GM21526 (cell line): ENCODE measurements at regions not wholly inside any gene's neighbourhood (a gene's known extent, or its start where the extent isn't known, plus 50 kb on each side); places are given as distances from the start of the nearest gene placed in this dataset.
"Not testable (repeated sequence)": the region's sequence is repeated elsewhere in the genome, so short reads cannot be mapped to it uniquely, and the experiment has no call there.

Experiments
- ATAC-seq: cut with Tn5 transposase; IDR thresholded peaks from one replicate; pipeline ENCODE4 v1.9.1; 2021; ENCODE audit warnings: moderate library complexity; ENCODE audit not compliant: unreplicated experiment, low FRiP score

DNA sequence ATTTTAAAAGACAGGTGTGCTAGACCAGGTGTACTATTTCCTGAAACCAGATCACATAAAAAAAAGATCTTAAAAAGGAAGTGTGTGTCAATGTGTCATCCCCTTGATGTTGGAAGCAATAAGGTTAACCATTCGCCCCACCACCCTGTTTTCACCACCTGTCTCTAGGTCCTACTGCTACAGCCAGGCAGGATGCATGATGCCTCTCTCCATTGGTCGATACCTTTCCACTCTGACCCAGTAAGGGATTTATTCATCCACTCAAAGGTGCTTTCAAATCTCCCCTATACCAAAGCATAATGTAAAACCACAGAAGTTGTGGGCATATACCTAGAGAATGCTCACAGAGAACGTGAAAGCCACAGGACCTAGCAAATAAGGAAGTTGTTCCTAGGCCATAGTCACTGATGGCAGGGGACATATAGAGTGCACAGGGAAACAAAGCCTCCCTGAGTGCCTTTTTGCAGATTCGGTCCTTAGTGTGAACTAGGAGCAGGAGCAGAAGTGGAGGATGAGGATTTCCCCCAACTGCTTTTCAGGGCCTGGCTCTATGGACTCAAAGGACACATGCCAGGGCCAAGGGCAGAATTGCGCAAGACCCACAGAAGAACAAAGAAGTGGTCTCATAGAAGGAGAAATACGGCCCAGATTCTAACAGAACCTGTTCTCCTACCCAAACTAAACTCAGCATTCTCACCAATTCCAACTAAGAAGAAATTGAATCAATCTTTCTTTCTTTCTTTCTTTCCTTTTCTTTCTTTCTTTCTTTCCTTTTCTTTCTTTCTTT is 631.5 kb upstream of the NRP1 start:
- no peak for ATAC-seq

DNA sequence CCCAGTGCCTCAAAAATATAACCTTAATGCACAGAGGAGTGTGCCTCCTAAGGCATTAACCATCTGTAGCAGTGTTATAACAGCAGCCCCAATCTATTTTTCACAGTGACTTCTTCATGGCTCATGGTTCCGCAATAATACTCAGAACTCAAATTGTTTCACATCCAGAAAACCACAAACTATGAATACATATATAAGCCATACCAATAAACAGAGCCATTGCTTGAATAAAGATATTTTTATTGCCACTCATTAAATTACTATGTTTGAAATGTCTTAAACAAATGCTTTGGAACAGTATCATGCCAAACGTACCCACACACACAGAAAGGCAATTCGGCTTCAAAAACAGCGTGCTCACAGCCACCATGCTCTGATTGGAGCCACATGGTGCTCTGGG is 629.3 kb upstream of the NRP1 start:
- no peak for ATAC-seq

DNA sequence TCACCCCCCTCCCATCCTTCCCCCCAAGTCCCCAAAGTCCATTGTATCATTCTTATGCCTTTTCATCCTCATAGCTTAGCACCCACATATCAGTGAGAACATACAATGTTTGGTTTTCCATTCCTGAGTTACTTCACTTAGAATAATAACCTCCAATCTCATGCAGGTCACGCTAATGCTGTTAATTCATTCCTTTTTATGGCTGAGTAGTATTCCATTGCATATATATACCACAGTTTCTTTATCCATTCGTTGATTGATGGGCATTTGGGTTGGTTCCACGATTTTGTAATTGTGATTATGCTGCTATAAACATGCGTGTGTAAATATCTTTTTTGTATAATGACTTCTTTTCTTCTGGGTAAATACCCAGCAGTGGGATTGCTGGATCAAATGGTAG is 621.9 kb upstream of the NRP1 start:
- not testable (repeated sequence) for ATAC-seq

DNA sequence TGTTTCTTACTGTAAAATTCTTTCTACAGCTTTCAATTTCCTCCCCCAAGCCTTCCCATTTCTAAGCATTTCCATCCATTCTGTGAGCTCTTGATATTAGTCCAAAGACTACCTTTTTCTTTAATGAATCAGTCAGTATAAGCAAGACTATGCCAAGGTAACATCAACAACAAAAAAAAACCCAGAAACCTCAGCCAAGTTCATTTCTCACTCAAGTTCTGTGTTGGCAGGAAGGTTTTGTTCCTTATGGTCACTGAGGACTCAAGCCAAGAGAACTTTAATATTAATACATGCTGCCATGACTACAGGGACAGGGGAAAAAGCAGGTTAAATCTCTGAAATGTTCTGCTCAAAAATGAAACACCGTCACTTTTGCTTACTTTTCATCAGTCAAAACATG is 621.2 kb upstream of the NRP1 start:
- ATAC-seq: no peak

GRCh38 chr10:33952692-33953360 is 618.4 kb upstream of the NRP1 start:
- no peak for ATAC-seq

DNA sequence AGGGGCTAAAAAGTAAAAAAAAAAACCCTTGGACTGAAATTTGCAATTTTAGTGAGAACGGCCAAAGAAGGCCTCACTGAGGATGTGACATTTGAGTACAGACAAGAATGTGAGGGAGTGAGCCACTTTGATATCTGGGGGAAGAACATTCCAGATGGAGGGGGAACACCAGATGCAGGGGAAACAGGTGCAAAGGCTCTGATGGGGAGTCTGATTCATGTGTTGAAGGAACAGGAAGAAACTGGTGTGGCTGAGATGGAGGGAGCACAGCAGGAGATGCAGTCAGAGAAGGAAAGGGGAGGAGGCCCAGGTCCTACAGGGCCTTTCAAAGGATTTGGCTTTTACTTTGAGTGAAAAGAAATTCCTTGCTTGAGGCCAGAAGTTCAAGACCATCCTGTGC is 615.7 kb upstream of the NRP1 start:
- ATAC-seq: no peak

GRCh38 chr10:33947544-33947943 is 613.1 kb upstream of the NRP1 start:
- no peak for ATAC-seq

- no peak for ATAC-seq
Measured at GRCh38 chr10:33945051-33945450, 610.6 kb upstream of the NRP1 start.

- ATAC-seq: no peak
Measured at GRCh38 chr10:33942508-33942907, 608.0 kb upstream of the NRP1 start.

DNA sequence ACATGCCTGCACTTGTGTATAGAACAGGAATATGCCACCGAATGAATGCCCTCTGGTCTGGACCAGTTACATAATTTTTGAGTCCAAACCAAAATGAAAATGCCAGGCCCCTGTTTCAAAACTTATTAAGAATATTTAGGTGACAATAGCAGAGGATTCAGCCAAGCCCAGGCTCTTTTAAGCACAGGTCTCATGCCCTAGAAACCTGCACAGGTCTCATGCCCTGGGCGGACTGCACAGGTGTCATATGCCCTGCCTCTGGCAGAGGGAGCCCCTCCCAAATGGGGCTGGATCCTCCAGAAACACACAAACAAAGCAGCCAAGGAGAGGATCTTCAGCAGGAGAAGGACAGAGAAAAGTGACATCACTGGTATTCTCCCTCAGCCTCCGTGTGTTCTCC is 605.4 kb upstream of the NRP1 start:
- ATAC-seq: no peak

GRCh38 chr10:33939410-33939809 is 604.9 kb upstream of the NRP1 start:
- ATAC-seq: no peak

DNA sequence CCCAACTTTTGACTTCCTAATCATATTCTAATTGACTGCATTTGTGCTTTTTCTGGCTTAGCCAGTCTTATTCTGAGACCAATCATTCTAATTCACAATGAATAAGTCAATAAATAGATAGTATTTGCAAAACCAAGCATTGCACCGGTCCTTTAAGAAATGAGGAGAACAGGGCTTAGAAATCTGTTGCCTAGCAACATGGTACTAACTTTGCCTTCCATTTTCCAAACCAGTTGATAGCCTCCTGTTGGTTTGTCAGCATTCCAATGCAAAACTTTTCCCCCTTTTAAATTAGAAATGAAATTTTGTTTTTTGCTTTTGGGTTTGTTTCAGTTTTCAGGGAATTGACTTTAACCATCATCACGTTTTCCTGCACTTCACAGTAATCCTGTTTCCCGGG is 603.5 kb upstream of the NRP1 start:
- no peak for ATAC-seq

- no peak for ATAC-seq
Measured at GRCh38 chr10:33937036-33937730, 602.7 kb upstream of the NRP1 start.

DNA sequence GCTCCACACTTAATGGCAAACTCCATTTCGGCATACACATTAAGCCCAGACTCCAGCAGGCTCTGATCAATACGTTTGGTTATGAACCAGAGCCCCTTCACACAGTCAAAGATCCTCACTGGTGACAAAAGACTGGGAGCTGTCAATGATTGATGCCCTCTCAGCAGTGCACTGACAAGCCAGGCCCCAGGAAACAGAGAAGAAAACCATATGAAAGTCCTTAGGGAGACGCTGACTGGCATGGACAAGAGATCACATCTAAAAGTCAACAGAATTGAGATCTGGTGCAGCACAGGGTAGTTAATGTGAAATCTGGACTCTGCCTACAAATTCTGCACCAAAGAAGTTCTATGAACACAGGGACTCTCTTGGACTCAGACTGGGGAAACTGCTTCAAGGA is 600.9 kb upstream of the NRP1 start:
- ATAC-seq: no peak

DNA sequence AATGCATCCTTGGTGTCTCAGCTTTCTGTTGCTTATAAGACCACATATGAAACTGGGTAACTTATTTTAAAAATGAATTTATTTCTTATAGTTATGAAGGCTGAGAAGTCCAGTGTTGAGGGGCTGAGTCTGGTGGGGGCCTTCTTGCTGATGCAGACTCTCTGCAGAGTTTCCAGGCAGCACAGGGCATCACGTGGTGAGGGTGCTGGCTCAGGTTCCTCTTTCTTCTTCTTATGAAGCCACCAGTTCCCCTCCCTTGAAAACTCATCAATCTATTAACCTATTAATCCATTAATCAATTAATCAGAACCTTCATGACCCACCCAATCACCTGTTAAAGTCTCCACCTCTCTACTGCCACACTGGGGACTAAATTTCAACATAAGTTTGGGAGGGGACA is 595.6 kb upstream of the NRP1 start:
- no peak for ATAC-seq

DNA sequence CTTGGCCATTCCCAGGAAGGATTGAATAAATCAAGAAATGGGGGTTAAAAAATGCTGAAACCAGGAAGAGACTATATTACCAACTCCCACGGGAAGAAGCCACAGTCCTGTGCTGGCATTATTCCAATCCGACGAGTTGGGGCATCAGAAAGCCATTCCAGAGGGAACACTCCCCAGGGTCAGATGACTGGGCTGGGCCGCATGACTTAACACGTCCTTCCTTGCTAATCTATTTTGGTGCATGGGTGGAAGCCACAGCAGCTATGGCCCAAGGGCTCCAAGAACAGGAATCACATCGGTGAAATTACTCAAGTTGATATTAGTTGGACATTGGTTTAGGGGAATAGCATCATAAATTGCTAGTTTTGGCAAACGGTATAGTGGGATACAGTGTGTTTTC is 592.9 kb upstream of the NRP1 start:
- no peak for ATAC-seq

DNA sequence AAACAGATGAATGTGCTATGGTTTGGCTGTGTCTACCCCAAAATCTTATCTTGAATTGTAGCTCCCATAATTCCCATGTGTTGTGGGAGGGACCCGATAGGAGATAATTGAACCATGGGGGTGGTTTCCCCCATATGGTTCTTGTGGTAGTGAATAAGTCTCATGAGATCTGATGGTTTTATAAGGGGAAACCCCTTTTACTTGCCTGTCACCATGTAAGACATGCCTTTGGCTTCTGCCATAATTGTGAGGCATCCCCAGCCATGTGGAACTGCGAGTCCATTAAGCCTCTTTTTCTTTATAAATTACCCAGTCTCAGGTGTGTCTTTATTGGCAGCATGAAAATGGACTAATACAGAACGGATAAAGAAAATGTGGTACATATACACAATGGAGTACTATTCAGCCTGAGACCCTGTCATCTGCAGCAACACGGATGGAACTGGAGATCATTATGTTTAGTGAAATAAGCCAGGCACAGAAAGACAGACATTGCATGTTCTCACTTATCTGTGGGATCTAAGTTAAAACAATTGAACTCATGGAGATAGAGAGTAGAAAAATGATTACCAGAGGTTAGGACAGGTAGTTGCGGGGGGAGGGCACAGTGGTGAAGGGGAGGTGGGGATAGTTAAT is 587.6 kb upstream of the NRP1 start:
- ATAC-seq: no peak

DNA sequence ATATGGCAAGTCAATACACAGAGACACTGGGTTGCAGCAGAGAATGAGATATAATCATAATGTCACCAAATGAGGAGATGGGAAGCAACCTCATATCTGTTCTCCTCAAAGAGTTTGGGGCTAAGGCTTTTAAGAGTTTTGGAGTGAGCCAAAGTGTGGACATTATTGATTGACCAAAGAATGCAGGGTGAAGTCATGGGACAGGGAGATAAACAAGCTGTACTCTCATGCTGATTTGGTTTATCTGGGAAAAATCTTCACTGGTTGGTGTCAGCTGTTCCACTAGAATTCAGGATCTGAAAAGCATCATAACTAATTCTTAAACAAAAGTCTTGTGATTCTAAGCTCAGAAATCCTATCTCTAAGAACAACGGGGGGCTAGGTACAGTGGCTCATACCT is 585.9 kb upstream of the NRP1 start:
- no peak for ATAC-seq

DNA sequence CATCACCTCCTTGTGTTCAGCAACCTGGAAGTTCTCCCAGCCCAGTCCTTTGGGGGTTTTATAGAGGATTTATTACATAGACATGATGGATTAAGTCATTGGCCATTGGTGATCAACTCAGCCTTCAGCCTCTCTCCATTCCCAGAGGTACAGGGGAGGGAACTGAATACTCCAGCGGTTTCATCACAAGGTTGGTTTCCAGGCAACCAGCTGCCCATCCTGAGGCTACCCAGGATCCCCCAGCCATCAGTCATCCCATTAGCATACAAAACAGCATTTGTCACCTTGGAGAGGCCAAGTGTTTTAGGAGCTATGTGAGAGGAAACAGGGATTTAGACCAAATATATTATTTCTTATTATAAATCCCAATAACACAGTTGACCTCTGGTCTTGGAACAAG is 584.8 kb upstream of the NRP1 start:
- ATAC-seq: no peak

DNA sequence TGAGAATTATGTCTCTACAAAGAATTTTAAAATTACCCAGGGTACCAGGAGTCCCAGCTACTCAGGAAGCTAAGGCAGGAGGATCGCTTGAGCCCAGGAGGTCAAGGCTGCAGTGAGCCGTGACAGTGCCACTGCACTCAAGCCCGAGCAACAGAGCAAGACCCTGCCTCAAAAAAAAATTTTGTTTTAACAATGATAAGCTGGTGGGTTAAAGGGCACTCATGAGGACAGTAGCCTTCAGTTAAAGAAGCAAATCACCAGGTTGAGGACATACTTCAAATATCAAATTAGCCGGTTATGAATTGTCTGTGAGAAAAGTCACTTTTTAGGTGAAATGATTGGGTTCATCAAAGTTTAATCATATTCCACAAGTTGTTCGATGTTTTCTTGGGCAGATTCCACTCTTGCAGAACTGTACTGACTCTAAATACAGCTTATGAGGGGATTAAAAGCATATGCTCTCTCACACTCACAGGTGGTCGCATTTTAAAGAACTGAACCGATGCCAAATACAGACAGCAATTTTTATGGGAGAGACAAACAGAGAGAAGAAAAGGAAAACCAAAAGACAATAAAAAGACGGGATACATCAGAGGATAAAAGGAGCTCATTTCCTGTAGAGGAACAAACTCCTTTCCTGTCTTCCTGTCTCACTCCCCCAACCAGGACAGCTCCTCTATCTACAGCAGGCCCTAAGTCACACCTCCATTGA is 582.8 kb upstream of the NRP1 start:
- ATAC-seq: no peak

DNA sequence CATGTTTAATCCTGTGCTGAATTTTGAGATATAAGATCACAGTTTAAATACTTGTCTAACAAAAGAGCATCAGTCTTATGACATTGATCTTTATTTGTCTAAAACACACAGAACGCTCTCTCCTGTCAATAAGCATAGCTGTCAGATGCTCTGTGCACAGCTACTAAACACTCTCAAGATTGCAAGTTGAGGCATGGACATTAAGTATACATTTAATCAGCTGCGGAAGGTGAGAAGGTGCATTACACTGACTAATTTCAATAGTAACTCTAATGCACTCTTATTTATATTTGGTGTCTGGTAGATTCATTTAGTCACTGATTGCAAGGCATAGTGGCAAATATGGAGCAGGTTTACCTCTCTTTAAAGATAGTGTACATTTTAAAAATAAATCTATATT is 580.3 kb upstream of the NRP1 start:
- no peak for ATAC-seq
